ENCODE measurements at regions not wholly inside any gene's neighbourhood (a gene's known extent, or its start where the extent isn't known, plus 50 kb on each side); places are given as distances from the start of the nearest gene placed in this dataset.

DNA sequence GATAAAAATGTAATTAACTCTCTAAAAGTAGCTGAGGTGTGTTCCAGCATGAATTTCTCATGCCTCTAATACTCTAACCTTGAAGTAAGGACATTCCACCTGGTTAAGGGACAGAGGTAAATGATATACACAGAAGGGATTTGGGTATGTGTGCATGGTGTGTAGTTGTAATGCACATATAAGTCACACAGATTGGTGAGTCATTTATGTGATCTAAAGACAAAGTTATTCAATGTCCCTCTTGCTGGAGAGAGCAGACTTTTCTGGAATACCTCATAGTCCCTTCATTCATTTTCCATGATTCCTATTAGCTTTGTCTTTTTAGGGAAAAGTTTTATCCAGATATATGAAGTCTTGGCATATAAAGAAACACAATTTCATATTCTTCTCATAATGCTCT, 234.9 kb downstream of the SNAPC1 start:
- H3K79me1 ChIP-seq (ENCODE audit: insufficient read depth, low read depth, low read length, poor library complexity, severe bottlenecking), result no peaks in the 10 kb centered on the region
- H2AFZ ChIP-seq (ENCODE audit: low read length), result no peak overlapping the region
- no peak overlapping the region for H2BK120ac ChIP-seq (ENCODE audit: low read depth, low read length, poor library complexity, severe bottlenecking)
- H3K23ac ChIP-seq (ENCODE audit: insufficient read length, low read depth, low read length), result no peak overlapping the region
- no peak overlapping the region for H4K91ac ChIP-seq (ENCODE audit: insufficient read length, low read depth, low read length)
- H3K23me2 ChIP-seq (ENCODE audit: insufficient read length, low read depth, low read length, poor library complexity, severe bottlenecking), result no peaks in the 10 kb centered on the region
- no peaks in the 10 kb centered on the region for H3K27me3 ChIP-seq (ENCODE audit: insufficient read depth, low read length)
- H3K56ac ChIP-seq (ENCODE audit: insufficient read length, low read depth, low read length), result no peak overlapping the region
- no peak overlapping the region for H4K8ac ChIP-seq (replicated peaks; ENCODE audit: insufficient read length, low read depth, low read length)
- H3K27me3 Mint-ChIP-seq (ENCODE audit: low read depth), result no peaks in the 10 kb centered on the region
- no peak overlapping the region for H4K5ac ChIP-seq (ENCODE audit: insufficient read length, low read depth, low read length)
- no peak overlapping the region for H3K4me2 ChIP-seq (ENCODE audit: insufficient read depth, insufficient read length, low read length)
- no peak overlapping the region for H2BK12ac ChIP-seq (ENCODE audit: insufficient read length, low read depth, low read length)
- no peak for DNase-seq
- no peak overlapping the region for H3K9ac ChIP-seq (ENCODE audit: extremely low read depth, insufficient read length, low read length)
- no peak overlapping the region for H3K14ac ChIP-seq (ENCODE audit: insufficient read depth, low read length)
- no peak overlapping the region for H2BK5ac ChIP-seq (ENCODE audit: insufficient read length, low read length)
- H4K20me1 ChIP-seq (ENCODE audit: control insufficient read depth, insufficient read depth, insufficient read length), result no peaks in the 10 kb centered on the region
- no peaks in the 10 kb centered on the region for H3K36me3 Mint-ChIP-seq (ENCODE audit: insufficient read depth in 1 of 3, low read depth in 3 of 3)
- H2BK20ac ChIP-seq (ENCODE audit: low read depth, low read length, poor library complexity, severe bottlenecking), result no peak overlapping the region
- peaks cover under 1 to 3% of the 10 kb centered on the region in 2 experiments; a peak in 3 of 4 replicates for H3K4me1 Mint-ChIP-seq
- no peaks in the 10 kb centered on the region for H3K9me3 ChIP-seq (ENCODE audit: control insufficient read depth, low read depth, low read length)
- no peak overlapping the region for H3K18ac ChIP-seq (ENCODE audit: insufficient read length, low read depth, low read length)
- H3K27ac ChIP-seq (ENCODE audit: insufficient read length, low read depth, low read length), result no peak overlapping the region
- H3K79me2 ChIP-seq (ENCODE audit: insufficient read depth, low read length), result no peaks in the 10 kb centered on the region
- no peak overlapping the region for H3T11ph ChIP-seq (ENCODE audit: low read length)
- H2AK5ac ChIP-seq (ENCODE audit: insufficient read length, low read length), result no peak overlapping the region
- no peaks in the 10 kb centered on the region for H3K4me1 ChIP-seq (ENCODE audit: insufficient read depth, low read length)
- H3K4me3 Mint-ChIP-seq, result no peak overlapping the region
- H3K27ac Mint-ChIP-seq, result no peak overlapping the region
- no peaks in the 10 kb centered on the region; a peak in 1 of 5 replicates for H3K9me3 Mint-ChIP-seq
- H3K4ac ChIP-seq (ENCODE audit: low read depth, low read length), result no peak overlapping the region
- TF ChIP-seq, protein P1, sequence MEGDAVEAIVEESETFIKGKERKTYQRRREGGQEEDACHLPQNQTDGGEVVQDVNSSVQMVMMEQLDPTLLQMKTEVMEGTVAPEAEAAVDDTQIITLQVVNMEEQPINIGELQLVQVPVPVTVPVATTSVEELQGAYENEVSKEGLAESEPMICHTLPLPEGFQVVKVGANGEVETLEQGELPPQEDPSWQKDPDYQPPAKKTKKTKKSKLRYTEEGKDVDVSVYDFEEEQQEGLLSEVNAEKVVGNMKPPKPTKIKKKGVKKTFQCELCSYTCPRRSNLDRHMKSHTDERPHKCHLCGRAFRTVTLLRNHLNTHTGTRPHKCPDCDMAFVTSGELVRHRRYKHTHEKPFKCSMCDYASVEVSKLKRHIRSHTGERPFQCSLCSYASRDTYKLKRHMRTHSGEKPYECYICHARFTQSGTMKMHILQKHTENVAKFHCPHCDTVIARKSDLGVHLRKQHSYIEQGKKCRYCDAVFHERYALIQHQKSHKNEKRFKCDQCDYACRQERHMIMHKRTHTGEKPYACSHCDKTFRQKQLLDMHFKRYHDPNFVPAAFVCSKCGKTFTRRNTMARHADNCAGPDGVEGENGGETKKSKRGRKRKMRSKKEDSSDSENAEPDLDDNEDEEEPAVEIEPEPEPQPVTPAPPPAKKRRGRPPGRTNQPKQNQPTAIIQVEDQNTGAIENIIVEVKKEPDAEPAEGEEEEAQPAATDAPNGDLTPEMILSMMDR (conservative IDR thresholded peaks at IDR 0.05), result no peak
- no peak overlapping the region for H2BK15ac ChIP-seq (ENCODE audit: low read depth, low read length)

All from H9 (cell line).